ENCODE measurements at regions not wholly inside any gene's neighbourhood (a gene's known extent, or its start where the extent isn't known, plus 50 kb on each side); places are given as distances from the start of the nearest gene placed in this dataset.

- Mint-ChIP-seq H3K27me3 (no peaks in the 10 kb centered on the region), H3K27ac (no peak overlapping the region), H3K4me3 (no peak overlapping the region), H3K4me1 (no peaks in the 10 kb centered on the region), H3K9me3 (ENCODE audit: insufficient read depth) (peaks cover 16% of the 10 kb centered on the region)
- no peak overlapping the region for H3K4me2 ChIP-seq (replicated peaks; ENCODE audit: low read depth, low read length, poor library complexity, severe bottlenecking)
- intact Hi-C loops (cut with micrococcal nuclease), result no loop called here
- no peaks in the 10 kb centered on the region for H3K36me3 ChIP-seq (replicated peaks in 1 of 2; ENCODE audit: control extremely low read depth in 1 of 2, control insufficient read depth in 1 of 2, extremely low read depth in 1 of 2, insufficient read depth in 2 of 2, low read length in 1 of 2)
- H3K9ac ChIP-seq (ENCODE audit: low read length), result no peak overlapping the region
- ATAC-seq (ENCODE audit: low read depth) (no peak), DNase-seq (no peak)
- 89% methylated on average over 3 of the region's 3 CpGs for WGBS (ENCODE audit: insufficient coverage)
- H4K20me1 ChIP-seq (ENCODE audit: control insufficient read depth, insufficient read depth, low read length, poor library complexity, severe bottlenecking), result no peaks in the 10 kb centered on the region
- no peaks in the 10 kb centered on the region for H3K79me2 ChIP-seq (ENCODE audit: control insufficient read depth, insufficient read depth, low read length)
- ChIA-PET POLR2A (interaction anchor here (0.5 kb wide), 1 partner anchor 653 kb away, joined by 4 read pairs; no protein-coding TSS in a partner anchor), CTCF (interaction anchor here (0.7 kb wide), 1 partner anchor 12 kb away, joined by 3 read pairs; no protein-coding TSS in a partner anchor)
- peaks cover 0 to 23% (median 11%) of the 10 kb centered on the region in 3 donors for H3K9me3 ChIP-seq (ENCODE audit: control extremely low read depth in 1 of 3, control insufficient read depth in 2 of 3, insufficient read depth in 1 of 3, low read length in 2 of 3)
- H3K27me3 ChIP-seq (replicated peaks in 1 of 4; ENCODE audit: control extremely low read depth in 1 of 4, control insufficient read depth in 3 of 4, insufficient read depth in 4 of 4, low read length in 3 of 4), result peaks cover 0 to 3% (median 0%) of the 10 kb centered on the region in 4 experiments
- no peak overlapping the region for H2AFZ ChIP-seq (ENCODE audit: insufficient read depth, low read depth, low read length, poor library complexity, severe bottlenecking)
- no peak for TF ChIP-seq EZH2 (IDR thresholded peaks at IDR 0.05; ENCODE audit: borderline replicate concordance, insufficient read depth, low read depth, low read length, poor library complexity, severe bottlenecking)
- TF ChIP-seq CTCF (IDR thresholded peaks at IDR 0.05), result no peak
- H3K27ac ChIP-seq (ENCODE audit: low read length in 2 of 2), result no peak overlapping the region
- no peak overlapping the region for H3K4me3 ChIP-seq (ENCODE audit: control extremely low read depth in 1 of 5, extremely low read depth in 1 of 5, insufficient read depth in 1 of 5, low read depth in 2 of 5, low read length in 4 of 5)
- no peaks in the 10 kb centered on the region for H3K4me1 ChIP-seq (ENCODE audit: control insufficient read depth in 2 of 2, insufficient read depth in 2 of 2, low read length in 2 of 2)
These were observed 94.7 kb upstream of the C1orf21 start for GRCh38 chr1:184292101-184292500.

- H3K4me3 Mint-ChIP-seq, result no peak overlapping the region
- intact Hi-C loops (cut with micrococcal nuclease), result no loop called here
- no peaks in the 10 kb centered on the region for H3K4me1 Mint-ChIP-seq
- ChIA-PET POLR2A (no interaction called here), CTCF (no interaction called here)
- Histone ChIP-seq H3K27ac (ENCODE audit: low read length in 2 of 2) (no peak overlapping the region), H3K27me3 (replicated peaks in 1 of 4; ENCODE audit: control extremely low read depth in 1 of 4, control insufficient read depth in 3 of 4, insufficient read depth in 4 of 4, low read length in 3 of 4) (peaks cover 0 to 3% (median 0%) of the 10 kb centered on the region in 4 experiments), H3K36me3 (replicated peaks in 1 of 2; ENCODE audit: control extremely low read depth in 1 of 2, control insufficient read depth in 1 of 2, extremely low read depth in 1 of 2, insufficient read depth in 2 of 2, low read length in 1 of 2) (no peaks in the 10 kb centered on the region), H3K4me2 (replicated peaks; ENCODE audit: low read depth, low read length, poor library complexity, severe bottlenecking) (no peak overlapping the region), H3K9me3 (ENCODE audit: control extremely low read depth in 1 of 3, control insufficient read depth in 2 of 3, insufficient read depth in 1 of 3, low read length in 2 of 3) (peaks cover 0 to 13% (median 11%) of the 10 kb centered on the region in 3 donors), H4K20me1 (ENCODE audit: control insufficient read depth, insufficient read depth, low read length, poor library complexity, severe bottlenecking) (no peaks in the 10 kb centered on the region), H3K4me1 (ENCODE audit: control insufficient read depth in 2 of 2, insufficient read depth in 2 of 2, low read length in 2 of 2) (no peaks in the 10 kb centered on the region), H3K4me3 (ENCODE audit: control extremely low read depth in 1 of 5, extremely low read depth in 1 of 5, insufficient read depth in 1 of 5, low read depth in 2 of 5, low read length in 4 of 5) (no peak overlapping the region), H2AFZ (ENCODE audit: insufficient read depth, low read depth, low read length, poor library complexity, severe bottlenecking) (no peak overlapping the region), H3K79me2 (ENCODE audit: control insufficient read depth, insufficient read depth, low read length) (no peaks in the 10 kb centered on the region), H3K9ac (ENCODE audit: low read length) (no peak overlapping the region)
- peaks cover 7% of the 10 kb centered on the region for H3K27me3 Mint-ChIP-seq
- H3K27ac Mint-ChIP-seq, result no peak overlapping the region
- DNase-seq (no peak), ATAC-seq (ENCODE audit: low read depth) (no peak)
- TF ChIP-seq EZH2 (IDR thresholded peaks at IDR 0.05; ENCODE audit: borderline replicate concordance, insufficient read depth, low read depth, low read length, poor library complexity, severe bottlenecking), result no peak
- TF ChIP-seq CTCF (IDR thresholded peaks at IDR 0.05), result no peak
- peaks cover 16% of the 10 kb centered on the region for H3K9me3 Mint-ChIP-seq (ENCODE audit: insufficient read depth)
- 100% methylated on average over 1 of the region's 1 CpG for WGBS (ENCODE audit: insufficient coverage)
These were observed 92.7 kb upstream of the C1orf21 start for GRCh38 chr1:184294101-184294500.
